GM18873 (cell line): ENCODE measurements at regions not wholly inside any gene's neighbourhood (a gene's known extent, or its start where the extent isn't known, plus 50 kb on each side); places are given as distances from the start of the nearest gene placed in this dataset.

ENCODE experiments used
- ATAC-seq: cut with Tn5 transposase; IDR thresholded peaks from one replicate; pipeline ENCODE4 v1.9.1; 2021; ENCODE audit warnings: mild to moderate bottlenecking, moderate library complexity, moderate number of reproducible peaks; ENCODE audit not compliant: unreplicated experiment, low FRiP score

DNA sequence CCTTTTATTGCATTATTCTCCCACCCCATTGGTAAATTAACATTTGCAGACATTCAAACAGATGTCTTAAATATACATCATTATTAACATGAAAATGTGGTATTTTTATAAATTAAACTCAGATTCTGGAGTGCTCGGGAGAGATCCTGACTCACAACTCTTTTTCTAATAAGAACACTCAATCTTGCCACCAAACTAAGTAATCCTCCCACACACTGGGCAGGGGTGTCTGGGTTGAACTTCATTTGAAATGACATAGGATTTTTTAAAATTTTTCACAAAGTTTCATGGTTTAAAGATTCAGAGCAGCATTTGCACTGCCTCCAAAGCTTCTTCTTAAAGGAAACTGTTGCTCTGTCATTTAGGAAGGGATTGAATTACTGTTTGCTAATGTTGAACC, 754.3 kb downstream of the MECOM start:
- ATAC-seq, result no peak

DNA sequence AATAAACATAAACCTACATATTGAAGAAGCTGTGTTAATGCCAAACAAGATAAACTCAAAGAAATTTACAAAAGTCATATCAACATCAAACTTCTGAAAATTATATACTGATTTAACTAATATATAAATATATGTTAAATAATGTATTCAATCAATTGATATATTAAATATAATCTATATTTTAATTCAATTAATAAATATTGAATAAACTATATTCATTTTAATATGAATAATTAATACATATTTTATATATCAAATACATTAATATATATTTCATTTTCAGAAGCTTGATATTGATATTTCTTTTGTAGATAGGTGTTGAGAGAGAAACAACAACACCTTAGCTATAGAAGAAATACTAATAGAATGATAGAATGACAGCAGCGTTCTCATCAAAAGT, 768.1 kb downstream of the MECOM start:
- ATAC-seq, result no peak

DNA sequence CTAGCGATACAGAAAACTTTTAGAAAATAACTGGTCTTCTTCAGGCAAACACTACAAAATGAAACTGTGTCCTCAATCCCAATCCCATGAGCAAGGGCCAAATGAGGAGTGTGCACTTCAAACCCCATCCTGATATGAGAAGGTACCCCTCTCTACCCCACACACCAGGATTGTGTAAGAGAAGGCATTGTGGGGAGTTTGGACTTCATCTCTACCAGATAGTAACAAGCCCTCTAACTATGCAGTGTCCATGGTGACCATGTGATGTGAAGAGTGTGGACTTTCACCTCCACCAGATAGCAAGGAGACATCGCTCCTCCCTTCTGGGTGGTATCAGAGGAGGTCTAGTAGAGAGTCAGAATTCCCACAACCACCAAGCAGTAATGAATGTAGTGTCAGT, 769.3 kb downstream of the MECOM start:
- no peak for ATAC-seq

DNA sequence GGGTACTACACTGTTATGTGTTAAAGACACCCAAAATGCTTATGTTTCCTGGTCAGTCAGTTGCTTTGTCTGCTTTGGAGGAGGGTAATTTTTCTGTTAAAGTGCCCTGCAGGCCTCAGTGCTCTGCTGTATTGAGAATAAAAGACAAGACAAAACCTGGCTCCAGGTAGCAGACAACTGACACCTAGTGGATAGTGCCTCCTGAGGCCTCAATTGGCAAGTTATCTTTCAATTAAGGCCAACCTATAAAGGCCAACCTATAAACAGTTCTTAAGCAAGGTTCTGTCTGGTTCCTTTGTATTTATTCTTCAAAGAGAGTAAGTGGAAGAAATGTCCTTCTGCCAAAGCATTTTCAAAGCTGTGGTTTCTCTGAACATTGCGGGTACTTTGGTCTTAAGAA, 773.8 kb downstream of the MECOM start:
- no peak for ATAC-seq

DNA sequence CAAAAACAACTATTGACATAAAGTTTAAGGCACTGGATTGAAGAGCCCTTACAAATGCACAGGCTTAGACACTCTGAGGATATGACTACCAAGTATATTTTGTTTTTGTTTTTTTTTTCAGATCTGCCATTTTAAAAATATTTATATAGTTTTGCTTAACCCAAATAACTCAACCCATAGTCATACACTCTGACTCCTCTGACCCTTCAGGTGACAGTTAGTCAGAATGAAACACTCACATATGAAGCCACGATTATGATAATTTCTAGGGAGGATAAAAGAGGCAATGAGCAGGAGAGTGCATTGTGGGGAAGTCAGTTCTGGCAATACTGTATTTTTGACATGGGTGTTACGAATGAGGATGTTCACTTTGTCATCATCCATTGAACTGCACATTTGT, 774.7 kb downstream of the MECOM start:
- ATAC-seq, result no peak

DNA sequence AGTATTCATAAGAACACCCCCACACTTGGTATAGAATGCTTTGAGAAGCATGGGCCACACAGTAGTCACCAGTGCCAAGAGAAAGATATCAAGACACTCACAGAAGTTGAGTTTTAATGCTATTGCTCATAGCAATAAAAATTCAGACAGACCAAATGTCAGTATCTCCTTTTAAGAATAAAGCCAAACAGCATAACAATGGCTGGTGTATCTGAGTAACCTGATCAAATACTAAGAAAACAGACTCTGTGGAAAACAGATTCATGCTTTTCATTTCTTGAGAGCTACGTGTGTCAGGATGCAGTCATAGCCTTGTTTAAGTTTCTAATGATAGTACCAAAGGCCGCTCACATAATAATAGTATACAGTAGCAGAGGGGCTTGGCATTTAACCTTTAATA, 778.5 kb downstream of the MECOM start:
- no peak for ATAC-seq

DNA sequence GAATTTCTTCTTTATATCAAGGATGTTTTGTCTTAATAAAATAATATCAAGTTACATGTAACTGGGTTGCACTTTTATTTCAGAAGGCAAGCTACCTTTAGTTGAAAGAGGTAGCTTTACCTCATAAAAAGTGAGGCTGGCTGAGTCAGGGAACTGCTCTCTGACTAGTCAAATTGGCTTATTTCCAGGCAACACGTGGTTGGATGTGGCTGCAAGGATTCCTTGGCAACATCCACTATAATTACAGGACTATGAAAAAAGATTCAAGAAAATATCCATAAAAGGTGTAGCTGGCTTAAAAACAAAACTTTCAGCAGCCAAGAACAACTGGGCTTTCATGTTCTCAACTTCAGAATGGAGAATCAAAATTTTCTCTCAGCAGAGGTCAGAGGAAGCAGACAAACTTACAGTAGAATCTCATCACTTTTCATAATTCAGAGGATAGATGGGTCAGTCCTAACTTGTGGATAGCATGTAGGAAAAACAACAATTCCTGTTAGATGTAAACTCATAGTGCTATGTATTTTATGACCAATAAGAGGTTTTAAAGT, 779.1 kb downstream of the MECOM start:
- no peak for ATAC-seq

DNA sequence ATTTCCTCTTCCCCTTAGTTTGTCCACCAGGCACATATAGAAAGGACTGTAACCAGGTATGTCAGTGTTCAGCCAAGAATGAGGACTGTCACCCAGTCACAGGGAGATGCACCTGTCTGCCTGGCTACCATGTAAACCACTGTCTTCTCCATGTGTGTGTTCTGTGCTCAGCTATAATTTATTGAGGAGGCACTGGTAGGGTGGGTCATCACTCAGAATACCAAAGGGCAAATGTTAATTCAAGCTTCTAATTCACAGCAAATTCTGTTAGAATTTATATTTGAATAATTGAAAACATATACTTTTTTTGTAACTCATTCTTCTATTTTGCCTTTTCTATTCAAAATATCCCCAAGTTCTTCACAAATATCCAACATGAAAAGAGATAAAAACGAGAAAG, 780.4 kb downstream of the MECOM start:
- ATAC-seq, result no peak

DNA sequence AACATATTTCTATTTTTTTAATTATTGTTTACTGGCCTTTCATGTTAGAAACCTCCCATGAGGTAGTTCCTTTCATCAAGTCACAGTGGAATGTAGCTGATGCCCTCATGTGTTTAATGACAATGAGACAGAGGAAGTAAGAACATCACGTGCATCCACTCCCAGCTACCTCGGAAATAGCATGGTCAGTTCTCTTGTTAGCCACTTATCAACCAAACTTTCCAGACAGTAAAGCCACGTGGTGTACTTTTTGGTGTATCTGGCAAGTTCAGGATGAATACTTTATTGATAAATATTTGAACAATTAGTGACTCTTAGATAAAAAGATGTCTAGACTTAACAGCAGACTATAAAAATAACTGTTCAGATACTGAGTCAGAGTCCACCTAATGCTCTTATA, 781.7 kb downstream of the MECOM start:
- no peak for ATAC-seq

DNA sequence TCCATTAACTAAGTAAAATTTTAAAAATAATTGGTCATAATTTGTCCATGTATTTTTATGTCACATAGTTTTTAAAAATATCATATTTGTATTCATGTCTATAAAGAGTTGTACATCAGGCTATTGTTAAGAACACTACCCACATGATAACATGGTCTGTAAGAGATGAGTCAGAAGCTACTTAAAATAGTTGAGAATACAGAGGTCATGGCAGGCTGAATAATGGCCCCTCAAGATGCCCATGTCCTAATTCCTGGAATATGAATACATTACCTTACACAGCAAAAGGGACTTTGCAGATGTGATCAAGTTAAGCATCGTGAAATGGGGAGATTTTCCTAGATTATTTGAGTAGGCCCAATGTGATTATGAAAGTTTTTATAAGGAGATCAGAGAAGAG, 782.9 kb upstream of the GOLIM4 start:
- ATAC-seq, result no peak

DNA sequence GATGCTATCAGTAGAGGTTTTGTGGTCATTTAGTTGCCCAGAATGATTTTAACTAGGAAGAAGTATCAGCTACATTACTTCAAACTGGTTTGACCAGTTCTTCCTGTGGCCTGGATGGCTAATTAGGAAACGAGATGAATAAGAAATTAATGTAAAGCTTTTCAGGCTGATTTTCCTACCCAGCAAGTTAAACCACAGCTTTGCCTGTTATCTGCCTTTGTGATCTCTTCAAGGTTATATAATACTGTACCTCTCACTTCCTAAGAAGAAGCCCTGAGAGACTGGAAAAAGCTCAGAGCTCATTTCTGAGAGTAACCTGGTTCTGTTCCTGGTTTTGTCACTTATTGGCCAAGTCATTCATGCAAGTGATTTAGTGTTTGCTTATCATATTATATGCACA, 782.2 kb upstream of the GOLIM4 start:
- ATAC-seq, result no peak

DNA sequence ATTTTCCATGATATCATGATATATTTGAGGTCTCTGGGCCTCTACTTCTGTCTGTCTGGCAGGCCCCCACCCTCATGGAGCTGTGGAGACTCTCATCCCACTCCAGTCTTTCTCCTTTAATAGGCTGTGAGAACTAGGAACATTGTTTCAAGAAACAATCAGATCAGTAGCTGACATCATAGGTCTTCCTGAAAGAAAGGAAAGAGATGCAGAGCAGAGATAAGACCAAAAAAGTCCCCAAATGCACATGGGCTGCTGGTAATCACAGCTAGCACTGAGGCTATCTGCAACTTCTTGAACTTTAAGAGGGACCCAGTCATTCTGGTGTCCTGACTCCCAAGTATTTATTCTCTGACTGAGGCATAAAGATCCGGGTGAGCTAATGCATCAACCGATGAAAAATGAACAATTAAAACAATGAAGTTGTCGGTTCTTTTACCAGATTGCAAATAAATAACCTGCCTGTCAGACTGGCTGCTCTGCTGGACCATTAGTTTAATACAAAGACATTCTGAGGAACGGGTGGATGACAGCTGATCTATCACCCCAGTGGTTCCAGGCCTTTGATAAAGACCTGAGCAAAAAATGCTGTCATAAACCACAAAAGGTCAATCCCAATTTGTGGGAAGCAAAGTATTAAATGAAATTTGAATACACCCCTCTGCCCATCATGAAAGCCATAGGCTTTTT, 780.8 kb upstream of the GOLIM4 start:
- ATAC-seq, result no peak

DNA sequence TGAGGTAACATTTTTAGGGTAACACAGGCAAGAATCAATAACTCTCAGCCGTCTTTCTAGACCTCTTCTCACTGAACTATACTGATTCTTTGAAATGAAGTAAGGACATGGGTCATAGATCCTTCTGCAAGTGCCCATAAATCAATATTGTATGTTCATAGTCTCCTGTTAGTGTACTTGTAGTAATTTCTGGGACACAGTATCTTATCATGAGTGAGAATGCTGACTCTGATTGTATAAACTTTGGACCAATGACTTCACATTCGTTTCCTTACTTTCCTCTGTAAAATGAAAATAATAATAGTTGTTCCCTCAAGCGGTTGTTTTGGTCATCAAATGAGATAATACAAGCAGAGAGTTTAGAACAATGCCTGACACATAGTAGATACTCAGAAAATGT, 777.1 kb upstream of the GOLIM4 start:
- ATAC-seq, result no peak

DNA sequence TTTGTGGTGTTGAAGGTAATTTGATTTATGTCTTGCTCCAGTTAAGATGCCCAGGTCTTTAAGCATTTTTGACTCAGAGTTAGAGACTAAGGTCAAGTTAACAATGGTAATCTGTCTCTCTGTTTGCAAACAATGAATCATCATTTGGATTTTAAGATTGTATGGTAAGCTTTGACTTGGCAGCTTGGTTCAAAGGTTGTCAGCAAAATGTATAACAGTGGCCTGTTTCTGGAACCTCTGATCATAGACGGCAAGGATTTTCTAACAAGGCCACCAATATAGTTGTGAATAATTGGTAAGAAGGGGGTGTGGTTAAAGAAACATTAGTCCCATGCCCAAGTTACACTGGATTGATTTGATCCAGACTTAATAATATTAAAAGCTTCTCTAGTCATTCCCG, 775.2 kb upstream of the GOLIM4 start:
- ATAC-seq, result no peak

DNA sequence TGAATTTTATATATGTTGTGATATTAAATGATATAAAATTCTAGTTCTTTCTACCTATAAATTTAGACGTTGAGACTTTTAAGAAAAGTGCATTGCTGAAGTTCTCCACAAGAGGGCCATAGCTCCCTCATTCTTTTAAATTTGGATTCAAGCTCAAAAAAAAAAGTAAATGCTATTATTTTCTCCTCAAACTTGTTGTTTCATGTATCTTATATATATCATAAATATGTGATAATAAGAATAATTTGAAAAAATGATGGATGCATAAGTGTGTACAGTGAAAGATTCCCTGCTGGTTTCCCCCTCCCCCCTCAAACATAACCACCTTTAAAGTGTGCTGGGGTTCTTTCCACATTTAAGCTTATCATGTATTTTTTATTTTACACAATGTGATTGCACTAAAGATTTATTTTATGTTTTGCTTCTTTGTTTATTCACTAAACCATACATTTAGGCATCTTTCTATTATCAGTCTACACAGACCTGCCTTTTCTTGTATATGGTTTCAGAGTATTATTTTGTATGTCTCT, 769.4 kb upstream of the GOLIM4 start:
- ATAC-seq, result no peak

DNA sequence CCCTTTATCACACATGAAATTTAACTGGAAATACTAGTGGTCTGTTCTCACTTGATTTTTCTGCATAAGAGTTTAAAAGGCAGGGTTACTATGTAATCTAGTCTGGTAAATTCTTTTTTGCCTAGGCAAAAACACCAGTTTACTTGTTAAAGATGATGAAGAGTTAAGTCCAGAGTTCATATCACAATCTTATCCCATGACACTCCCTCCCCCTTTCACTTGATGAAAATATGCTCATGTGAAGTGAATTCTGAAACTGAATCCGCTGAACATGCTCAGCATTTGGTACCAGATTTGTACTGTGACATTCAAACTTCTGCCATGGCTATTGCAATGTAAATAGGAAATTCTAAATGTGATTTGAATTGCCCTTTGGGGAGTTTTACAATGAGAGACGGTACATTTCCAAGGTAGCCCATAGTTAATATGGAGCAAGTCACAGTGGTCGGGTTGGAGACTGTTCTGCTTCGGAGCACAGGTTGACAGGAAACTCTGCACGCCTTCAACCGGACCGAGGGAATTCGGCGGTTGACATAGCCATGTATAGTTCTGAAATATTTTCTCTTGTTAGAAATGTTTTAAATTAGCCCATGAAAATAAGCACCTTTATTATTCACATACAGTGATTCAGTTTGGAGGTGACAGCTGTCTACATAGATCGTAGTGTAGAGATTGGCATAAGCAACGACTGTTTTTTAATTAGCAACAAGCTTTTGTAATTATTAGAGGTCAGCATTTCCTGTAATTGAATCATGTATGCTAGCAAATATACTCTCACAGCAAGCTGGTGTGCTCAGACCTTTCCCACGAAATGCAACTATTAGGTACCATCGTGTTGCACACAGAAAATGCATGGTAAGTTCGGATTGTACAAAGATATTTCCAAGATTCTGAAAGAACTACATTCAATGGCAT, 768.6 kb upstream of the GOLIM4 start:
- no peak for ATAC-seq

DNA sequence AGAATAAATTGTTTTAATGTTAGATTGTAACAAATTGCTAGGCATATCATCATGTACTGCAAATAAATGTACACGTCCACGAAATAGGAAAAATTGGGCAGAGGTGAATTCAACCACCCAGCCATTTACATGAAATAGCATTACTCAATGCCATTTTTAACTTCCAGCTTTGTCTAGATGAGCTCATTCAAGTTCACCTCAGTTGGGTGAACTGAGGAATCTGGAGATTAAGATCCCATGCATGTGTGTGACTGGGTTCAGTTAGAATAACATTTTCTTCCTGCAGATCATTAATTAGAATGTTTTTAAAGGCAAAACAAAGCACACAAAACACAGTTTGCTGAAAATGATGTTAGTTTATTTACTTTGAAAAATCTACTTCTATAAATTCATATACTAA, 767.8 kb upstream of the GOLIM4 start:
- ATAC-seq, result no peak

DNA sequence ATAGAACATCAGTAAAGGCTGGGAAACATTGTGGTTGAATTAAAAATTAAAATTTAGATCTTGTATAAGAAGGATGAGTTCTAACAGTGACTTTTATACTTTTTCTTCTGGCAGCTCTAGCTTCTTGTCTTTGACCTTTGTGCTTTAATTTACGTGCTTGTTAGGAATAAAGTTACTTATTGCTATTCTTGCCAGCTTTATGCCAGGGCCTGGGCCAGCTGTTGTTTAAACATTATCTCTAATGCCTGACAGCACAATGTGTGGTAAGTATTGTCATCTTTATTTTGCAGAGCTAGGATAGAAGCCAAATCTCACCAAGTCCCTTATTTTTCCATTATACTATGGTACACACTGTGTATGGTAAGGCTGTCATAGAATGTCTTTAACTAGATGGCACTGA, 766.7 kb upstream of the GOLIM4 start:
- ATAC-seq, result no peak

DNA sequence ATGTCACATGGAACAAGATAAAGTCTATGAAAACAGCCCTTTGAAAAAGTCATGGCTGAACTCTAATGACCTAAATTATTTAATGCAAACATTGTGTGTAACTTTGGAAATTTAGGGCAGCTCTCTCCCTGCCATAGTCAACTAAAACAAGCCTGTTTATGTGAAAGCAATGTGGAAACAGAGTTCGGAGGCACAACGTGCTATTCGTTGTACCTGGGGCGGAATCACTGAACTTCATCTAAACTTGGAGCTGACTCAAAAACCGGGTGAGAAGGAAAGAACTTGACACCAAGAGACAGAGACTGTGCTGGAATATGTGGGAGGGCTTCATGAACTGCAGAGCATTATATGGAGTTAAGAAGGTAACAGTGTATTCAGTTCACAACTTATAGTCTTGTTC, 764.9 kb upstream of the GOLIM4 start:
- ATAC-seq, result no peak

DNA sequence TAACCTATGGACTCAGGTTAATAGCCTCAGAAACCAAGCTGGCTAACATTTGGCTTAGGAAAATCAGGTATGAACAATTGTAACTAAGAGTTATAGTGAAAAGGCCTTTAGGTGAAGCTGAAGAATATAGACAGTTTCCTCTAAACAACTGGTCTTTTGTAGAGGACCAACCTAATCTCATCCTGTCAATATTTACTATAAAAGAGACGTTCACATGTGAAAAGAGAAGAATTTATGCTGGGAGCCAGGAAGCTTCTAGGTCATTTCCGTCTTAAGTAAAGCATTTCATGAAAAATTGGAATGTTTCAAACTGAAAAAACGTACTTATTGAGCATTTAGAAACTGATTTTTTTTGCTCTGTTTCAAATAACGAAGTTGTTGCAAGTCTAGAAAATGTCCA, 764.3 kb upstream of the GOLIM4 start:
- no peak for ATAC-seq

DNA sequence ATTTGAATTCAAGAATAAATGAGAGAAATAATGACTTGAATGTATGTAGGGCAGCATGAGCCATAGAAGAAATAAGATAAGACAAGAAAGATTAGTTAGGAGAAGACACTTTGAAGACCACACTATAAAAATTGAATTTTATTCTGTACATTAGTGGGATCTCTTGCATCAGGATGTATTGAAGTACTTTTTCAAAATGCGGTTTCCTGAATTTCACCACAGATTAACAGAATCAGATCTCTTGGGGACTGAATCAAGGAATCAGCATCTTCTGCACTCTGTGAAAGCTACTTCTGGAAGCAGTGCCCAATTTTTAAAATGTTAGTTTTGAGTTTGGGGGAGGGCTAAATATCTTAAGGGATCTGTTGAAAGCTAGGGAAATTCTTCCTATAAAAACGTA, 763.9 kb upstream of the GOLIM4 start:
- ATAC-seq, result no peak

DNA sequence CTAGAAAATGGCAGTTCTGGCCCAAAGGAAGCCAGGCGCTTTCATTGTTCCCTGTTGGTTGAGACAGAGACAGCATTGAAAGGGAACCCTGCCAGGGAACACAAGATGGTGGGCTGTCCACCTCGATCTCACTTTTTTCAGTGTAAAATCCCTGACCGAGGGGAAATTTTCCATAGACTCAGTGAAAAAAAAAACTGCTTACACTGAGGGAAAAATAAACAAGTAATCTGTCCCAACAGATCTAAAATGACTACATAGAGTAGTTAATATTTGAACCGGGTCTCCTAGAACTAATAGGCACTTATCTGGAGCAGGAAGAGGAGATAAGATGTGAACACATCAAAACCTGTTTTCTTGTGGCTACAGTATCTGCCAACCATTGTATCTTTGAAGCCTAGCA, 763.4 kb upstream of the GOLIM4 start:
- ATAC-seq, result no peak
